BJ (cell line): ENCODE measurements at regions not wholly inside any gene's neighbourhood (a gene's known extent, or its start where the extent isn't known, plus 50 kb on each side); places are given as distances from the start of the nearest gene placed in this dataset.
"Not testable (repeated sequence)": the region's sequence is repeated elsewhere in the genome, so short reads cannot be mapped to it uniquely, and the experiment has no call there.

Experiments
- CTCF ChIA-PET: fragments of 350-600 bp; formaldehyde crosslinking; extraction: SDS; loops from one replicate; lab custom pipeline; 2021; ENCODE audit warnings: antibody characterized with exemption, inconsistent platforms; lab: Yijun Ruan, JAX
- POLR2A ChIA-PET: fragments of 300-600 bp; sonication (Branson Sonifier 250); formaldehyde crosslinking; extraction: SDS; loops from one replicate; lab custom pipeline; 2021; ENCODE audit warnings: antibody characterized with exemption; lab: Charles Lee
- DNase-seq: peaks from one replicate; pipeline ENCODE4 v3.0.0-alpha.2; 2011; ENCODE audit warnings: low read depth
- H3K27me3 ChIP-seq: 2 replicates; pipeline ENCODE4 v1.6.0; 2011; ENCODE audit warnings: low read length; ENCODE audit not compliant: control insufficient read depth, insufficient read depth
- H3K36me3 ChIP-seq: 2 replicates; pipeline ENCODE4 v1.5.1; 2011; ENCODE audit warnings: low read length; ENCODE audit not compliant: control insufficient read depth, insufficient read depth
- H3K4me3 ChIP-seq: 2 replicates; pipeline ENCODE4 v1.5.1; 2011; ENCODE audit warnings: low read depth, mild to moderate bottlenecking, control low read depth, low read length
- TF ChIP-seq, protein P1 (sequence below): IDR thresholded peaks from 2 replicates; pipeline ENCODE4 v1.5.1; 2011; ENCODE audit warnings: low read depth, mild to moderate bottlenecking, control low read depth, inconsistent platforms, low read length, moderate library complexity; ENCODE audit not compliant: insufficient read depth

DNA sequence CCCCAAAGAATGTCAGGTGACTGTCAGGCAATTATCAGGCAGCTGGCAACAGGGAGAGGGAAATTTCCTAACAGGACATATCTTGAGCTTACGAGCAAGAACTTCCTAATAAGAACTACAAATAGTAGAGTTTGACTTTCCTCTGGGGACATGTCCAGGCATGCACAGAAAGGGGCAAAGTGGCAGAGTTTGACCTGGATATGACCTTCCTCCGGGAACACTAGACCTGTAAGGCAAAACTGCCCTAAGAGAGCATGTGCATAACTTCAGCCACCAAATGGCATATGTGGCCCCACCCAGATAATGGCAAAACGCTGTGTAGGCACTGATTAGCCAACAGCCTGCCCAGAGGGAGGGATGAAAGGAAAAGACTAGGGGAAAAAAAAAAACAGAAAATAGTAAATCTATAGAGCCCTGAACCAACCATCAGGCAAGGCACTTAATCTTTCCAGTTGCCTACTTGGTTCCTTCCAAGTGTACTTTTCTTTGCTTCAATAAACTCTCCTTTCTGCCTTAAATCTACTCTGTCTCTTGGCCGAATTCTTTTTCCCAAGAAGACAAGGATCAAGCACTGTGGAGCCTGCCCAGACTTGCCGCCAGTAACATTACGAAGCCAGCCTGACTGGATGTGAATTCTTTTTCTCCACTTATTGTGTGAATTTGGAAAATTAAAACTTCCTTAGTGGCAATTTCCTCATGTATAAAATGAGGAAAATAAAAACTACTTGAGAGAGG is 164.1 kb downstream of the SPTSSA start:
- Histone ChIP-seq H3K36me3 (no peaks in the 10 kb centered on the region), H3K4me3 (no peak overlapping the region), H3K27me3 (no peaks in the 10 kb centered on the region)
- TF ChIP-seq, protein P1, sequence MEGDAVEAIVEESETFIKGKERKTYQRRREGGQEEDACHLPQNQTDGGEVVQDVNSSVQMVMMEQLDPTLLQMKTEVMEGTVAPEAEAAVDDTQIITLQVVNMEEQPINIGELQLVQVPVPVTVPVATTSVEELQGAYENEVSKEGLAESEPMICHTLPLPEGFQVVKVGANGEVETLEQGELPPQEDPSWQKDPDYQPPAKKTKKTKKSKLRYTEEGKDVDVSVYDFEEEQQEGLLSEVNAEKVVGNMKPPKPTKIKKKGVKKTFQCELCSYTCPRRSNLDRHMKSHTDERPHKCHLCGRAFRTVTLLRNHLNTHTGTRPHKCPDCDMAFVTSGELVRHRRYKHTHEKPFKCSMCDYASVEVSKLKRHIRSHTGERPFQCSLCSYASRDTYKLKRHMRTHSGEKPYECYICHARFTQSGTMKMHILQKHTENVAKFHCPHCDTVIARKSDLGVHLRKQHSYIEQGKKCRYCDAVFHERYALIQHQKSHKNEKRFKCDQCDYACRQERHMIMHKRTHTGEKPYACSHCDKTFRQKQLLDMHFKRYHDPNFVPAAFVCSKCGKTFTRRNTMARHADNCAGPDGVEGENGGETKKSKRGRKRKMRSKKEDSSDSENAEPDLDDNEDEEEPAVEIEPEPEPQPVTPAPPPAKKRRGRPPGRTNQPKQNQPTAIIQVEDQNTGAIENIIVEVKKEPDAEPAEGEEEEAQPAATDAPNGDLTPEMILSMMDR: no peak
- POLR2A ChIA-PET: interaction anchor here (0.6 kb wide), 1 partner anchor 9 kb away, joined by 3 read pairs; no protein-coding TSS in a partner anchor
- DNase-seq: no peak
- CTCF ChIA-PET: interaction anchor here (0.6 to 1.0 kb wide), 3 partner anchors 25 to 543 kb away, joined by 3 read pairs; no protein-coding TSS in a partner anchor

DNA sequence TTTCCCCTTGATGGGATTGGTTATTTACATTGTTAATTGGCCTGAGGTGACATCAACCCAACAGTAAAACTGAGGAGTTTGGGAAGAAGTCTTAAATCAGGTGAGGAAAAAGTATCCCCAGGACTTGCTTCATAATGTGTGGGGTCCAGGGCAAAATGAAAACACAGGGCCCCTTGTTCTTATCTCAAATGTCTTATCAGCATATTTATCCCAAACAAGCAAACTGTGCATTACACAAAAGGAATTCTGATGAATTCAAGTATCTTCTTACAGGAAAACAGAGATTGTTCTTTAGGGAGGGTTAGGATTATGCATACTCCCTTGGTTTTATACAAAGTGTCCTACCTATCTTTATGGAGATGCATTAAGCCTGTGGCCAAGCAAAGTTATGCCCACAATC is 178.4 kb downstream of the SPTSSA start:
- no peak for DNase-seq
- POLR2A ChIA-PET: no interaction called here
- Histone ChIP-seq H3K4me3 (no peak overlapping the region), H3K36me3 (no peaks in the 10 kb centered on the region), H3K27me3 (no peaks in the 10 kb centered on the region)
- CTCF ChIA-PET: interaction anchor here (0.6 kb wide), 1 partner anchor 68 kb away, joined by 3 read pairs; no protein-coding TSS in a partner anchor
- TF ChIP-seq, protein P1: no peak

DNA sequence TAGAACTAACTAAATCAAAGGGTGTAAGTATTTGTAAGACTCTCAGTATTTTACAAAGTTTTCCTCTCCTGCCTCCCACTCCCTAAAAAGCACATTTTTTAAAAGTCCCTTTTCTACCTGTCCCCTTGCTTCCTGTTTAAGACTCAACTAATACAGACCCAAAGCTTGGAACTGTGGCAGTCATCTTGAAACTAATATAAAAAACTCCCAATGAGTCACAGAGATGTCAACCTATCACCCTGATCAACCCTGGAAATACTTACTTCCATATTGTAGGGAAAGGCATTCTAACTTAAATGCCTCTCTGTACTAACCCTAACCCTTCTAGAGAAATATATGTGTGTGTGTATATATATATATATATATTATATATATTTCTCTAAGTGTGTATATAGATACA is 184.8 kb downstream of the SPTSSA start:
- CTCF ChIA-PET: interaction anchor here (1.5 kb wide), 1 partner anchor 46 kb away, joined by 3 read pairs; no protein-coding TSS in a partner anchor
- TF ChIP-seq, protein P1: no peak
- POLR2A ChIA-PET: no interaction called here
- Histone ChIP-seq H3K4me3 (no peak overlapping the region), H3K36me3 (no peaks in the 10 kb centered on the region), H3K27me3 (no peaks in the 10 kb centered on the region)
- no peak for DNase-seq

GRCh38 chr14:34275530-34275929 is 186.5 kb downstream of the SPTSSA start:
- POLR2A ChIA-PET: no interaction called here
- no peaks in the 10 kb centered on the region for H3K36me3 ChIP-seq

DNA sequence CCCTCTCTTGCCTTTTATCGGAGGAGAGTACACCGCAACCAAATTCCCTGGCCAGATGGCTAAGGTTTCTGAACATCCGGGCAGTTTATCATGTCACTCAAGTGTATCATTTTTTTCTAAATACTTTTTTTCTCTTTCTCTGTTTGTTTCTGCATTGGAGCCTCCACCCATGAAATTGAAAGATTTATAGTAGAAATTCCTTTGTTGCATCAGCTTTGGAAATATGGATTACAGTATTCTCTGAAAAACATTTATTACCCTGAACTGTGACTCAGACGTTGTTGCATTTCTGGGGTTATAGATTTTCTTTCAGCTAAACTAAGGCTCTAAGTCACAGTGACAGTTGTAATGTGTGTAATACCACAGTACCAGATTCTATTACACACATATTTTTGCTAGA is 187.0 kb downstream of the SPTSSA start:
- no peaks in the 10 kb centered on the region for H3K27me3 ChIP-seq
- ChIA-PET POLR2A (no interaction called here), CTCF (interaction anchor here (0.5 to 1.0 kb wide), 2 partner anchors 25 to 49 kb away, joined by 3 to 4 read pairs; no protein-coding TSS in a partner anchor)
- TF ChIP-seq, protein P1: no peak
- H3K36me3 ChIP-seq: no peaks in the 10 kb centered on the region
- no peak for DNase-seq
- no peak overlapping the region for H3K4me3 ChIP-seq

More at GRCh38 chr14:34275530-34275929, 186.5 kb downstream of the SPTSSA start:
- CTCF ChIA-PET: interaction anchor here (1.4 kb wide), 1 partner anchor 49 kb away, joined by 3 read pairs; no protein-coding TSS in a partner anchor
- H3K27me3 ChIP-seq: no peaks in the 10 kb centered on the region
- no peak overlapping the region for H3K4me3 ChIP-seq
- TF ChIP-seq, protein P1: no peak
- no peak for DNase-seq

DNA sequence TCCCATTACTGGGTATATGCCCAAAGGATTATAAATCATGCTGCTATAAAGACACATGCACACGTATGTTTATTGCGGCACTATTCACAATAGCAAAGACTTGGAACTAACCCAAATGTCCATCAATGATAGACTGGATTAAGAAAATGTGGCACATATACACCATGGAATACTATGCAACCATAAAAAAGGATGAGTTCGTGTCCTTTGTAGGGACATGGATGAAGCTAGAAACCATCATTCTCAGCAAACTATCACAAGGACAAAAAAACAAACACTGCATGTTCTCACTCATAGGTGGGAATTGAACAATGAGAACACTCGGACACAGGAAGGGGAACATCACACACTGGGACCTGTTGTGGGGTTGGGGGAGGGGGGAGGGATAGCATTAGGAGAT is 188.3 kb downstream of the SPTSSA start:
- POLR2A ChIA-PET, CTCF ChIA-PET, H3K27me3 ChIP-seq, H3K4me3 ChIP-seq, H3K36me3 ChIP-seq, DNase-seq: not testable (repeated sequence)
